TTC549 (cell line): ENCODE measurements at regions not wholly inside any gene's neighbourhood (a gene's known extent, or its start where the extent isn't known, plus 50 kb on each side); places are given as distances from the start of the nearest gene placed in this dataset.
"Not testable (repeated sequence)": the region's sequence is repeated elsewhere in the genome, so short reads cannot be mapped to it uniquely, and the experiment has no call there.

Experiments
- FAIRE-seq: peaks from 2 replicates; lab custom pipeline; 2012; peaks lifted over from hg19 to GRCh38; lab: Jason Lieb, UNC

GRCh38 chr18:5830902-5831301 is 64.4 kb downstream of the TMEM200C start:
- not testable (repeated sequence) for FAIRE-seq

- FAIRE-seq: no peak
These were observed 66.4 kb downstream of the TMEM200C start for GRCh38 chr18:5828913-5829312.

DNA sequence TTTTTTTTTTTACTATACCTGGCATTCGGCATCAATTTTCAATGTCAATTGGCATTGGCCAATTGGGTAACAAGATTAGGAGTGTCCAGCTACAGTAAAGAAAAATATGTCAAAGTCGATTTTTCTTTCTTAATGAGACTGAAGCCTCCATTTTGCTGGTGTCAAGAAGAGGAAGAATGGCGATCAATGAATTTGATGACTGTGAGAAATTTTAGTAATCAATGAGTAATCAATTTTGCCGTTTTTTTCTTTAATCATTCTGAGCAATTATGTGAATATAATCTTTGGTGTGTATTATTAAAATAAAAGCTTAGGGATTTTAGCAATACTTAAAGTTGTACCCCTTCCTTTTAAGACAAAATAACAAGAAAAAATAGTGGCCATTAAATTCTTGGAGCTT is 69.7 kb downstream of the TMEM200C start:
- FAIRE-seq: no peak

GRCh38 chr18:5824370-5824984 is 70.8 kb downstream of the TMEM200C start:
- FAIRE-seq: no peak

GRCh38 chr18:5817816-5818215 is 77.5 kb downstream of the TMEM200C start:
- no peak for FAIRE-seq

DNA sequence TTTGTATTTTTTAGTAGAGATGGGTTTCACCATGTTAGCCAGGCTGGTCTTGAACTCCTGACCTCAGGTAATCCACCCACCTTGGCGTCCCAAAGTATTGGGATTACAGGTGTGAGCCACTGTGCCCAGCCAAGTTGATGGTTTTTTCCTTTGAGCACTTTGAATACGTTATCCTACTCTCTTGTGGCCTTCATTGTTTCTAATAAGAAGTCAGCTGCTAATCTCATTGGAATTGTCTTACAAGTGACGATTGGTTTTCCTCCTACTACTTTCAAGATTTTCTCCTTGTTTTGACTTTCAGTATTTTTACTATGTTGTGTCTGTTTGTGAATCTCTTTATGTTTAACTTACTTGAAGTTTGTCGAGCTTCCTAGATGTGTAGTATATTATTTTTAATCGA is 88.5 kb downstream of the TMEM200C start:
- FAIRE-seq: no peak

- no peak for FAIRE-seq
These were observed 107.4 kb downstream of the TMEM200C start for GRCh38 chr18:5787936-5788335.

GRCh38 chr18:5779922-5780321 is 115.4 kb downstream of the TMEM200C start:
- FAIRE-seq: no peak

DNA sequence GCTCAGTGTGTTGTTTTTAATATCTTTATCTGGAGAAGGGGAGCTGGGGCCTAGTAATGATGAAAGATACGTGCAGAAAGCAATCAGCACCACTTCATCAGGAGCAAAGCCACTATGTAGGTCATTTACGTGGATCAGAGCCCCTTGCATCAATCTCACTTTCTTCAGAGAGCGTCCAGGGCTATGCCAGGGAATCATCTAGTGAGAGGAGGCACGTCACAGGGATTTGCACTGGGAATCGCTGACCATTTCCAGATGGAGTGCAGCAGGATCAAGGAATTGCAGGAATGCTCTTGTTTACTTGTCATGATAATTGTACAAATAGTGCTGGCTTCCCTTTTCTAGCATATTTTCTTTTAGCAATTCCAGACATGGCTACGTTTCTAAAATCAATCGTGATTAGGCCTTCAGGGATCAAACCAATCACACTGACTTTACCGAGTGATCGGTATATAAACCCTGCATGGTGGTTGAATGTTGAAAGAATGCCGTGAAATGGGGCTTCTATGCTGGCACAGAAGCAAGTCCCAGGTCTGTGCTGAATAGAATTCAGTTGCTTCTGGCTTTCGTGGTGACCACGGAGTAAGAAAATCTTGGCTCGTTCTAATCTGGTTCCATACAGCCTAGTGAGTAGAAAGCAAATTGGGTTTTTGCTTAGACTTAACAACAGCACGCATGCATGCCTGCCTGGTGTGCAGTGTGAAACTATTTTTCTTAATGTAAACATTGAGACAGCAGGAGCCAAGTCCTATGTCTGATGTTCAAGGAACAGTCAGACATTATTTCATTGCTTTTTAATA is 122.8 kb downstream of the TMEM200C start:
- no peak for FAIRE-seq

DNA sequence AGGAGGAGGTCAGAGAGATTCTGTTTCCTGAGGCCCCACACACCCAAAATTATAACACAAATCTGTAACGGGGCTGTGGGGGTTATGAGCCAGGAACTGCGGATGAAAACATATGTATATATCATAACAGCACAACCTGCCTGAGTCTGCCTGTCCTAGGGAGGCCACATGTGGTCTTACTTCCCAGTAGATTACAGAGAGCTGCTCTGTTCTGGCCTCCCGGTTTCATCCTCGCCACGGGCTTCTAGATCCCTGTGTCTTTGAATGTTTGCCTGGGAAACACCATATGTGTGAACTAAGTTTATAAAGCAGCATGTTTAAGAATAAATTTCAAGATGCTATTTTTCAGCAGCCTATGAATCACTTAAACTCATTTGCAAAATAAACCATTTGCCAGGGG is 124.0 kb downstream of the TMEM200C start:
- FAIRE-seq: no peak

DNA sequence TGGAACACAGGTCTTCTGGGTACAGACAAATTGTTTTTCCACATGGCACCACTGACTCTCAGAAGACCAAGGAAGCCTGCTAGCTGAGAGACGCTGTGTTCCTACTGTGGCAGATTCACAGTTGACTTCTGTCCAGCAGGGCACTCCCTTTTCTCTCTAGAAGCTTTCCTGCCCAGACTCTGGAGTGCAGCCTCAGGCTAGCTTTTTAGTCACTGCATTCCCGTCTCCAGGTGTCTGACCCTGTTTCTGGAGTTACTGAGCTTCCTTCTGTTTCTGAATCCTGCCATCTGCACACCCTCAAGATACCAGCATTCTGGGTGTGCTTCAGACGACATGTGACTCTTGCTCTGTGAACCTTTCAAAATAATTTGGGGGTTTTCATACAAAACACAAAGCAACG is 125.1 kb downstream of the TMEM200C start:
- no peak for FAIRE-seq

DNA sequence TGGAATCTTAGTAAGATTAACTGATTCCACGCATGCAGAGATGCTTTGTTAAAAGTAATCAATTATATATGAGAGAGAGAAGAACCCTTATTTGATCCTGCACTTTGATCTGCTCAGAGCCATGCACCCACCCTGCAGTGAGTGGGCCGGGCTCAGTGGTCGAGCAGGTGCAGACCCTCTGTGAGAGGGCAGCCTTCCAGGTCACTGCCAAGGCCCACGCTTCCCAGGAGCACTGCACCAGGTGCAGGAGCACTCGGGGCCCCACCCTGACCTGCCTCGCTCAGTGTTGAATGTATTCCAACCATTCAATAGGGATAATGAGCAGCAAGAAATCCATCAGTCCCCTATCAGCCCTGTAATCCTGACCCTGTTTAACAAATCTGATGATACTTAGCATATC is 126.9 kb downstream of the TMEM200C start:
- no peak for FAIRE-seq

DNA sequence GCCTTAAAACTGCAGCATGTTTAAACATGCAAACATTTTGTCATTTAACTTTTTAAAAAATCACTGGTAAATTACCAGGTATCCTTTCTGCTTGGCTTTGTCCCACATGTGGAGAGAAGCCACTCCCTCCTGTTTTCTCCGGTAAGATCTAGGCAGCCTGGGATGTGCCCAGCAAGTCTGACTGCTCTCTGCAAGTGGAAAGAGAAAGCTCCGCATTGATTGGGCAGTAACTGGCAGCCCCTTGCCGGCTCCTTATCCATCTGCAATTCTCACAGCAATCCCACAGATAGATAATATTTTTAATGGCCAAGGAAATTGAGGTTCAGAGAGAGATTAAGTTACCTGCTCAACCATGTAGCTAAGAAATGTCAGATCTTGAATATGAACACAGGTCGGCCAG is 136.1 kb downstream of the TMEM200C start:
- no peak for FAIRE-seq

DNA sequence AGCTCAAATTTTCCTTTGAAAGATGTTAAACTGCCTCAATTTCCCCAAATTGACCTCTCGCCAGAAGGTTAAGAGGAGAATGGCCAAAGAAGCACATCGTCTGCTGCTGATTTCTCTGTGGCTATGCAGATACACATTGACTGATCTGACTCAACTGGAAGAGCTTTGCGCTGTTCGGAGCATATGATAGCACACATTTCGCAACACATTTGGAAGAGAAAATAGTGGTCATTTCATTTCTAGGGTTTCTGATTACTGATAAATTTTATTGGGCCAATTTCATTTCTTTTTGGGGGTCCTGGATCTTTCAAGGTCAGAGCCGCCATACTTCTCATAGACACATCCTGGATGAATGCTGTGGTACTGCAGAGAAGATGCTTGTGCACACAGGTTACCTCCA is 138.5 kb downstream of the TMEM200C start:
- no peak for FAIRE-seq

DNA sequence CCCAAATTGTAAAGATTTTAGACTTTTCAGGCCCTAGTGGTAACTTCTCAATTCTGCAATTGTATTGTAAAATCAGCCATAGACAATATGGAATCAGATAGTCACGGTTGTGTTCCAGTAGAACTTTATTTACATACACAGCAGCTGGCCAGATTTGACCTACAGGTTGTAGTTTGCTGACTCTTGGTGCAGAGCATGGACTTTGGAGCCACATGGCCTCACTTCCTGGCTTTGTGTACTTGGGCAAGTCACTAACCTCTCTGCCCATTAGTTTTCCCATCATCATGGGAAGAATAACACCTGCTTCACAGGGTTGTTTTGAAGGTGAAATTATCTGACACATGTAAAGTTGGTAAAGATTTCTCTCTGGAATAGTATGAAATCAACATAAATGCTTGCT is 147.6 kb downstream of the TMEM200C start:
- no peak for FAIRE-seq

DNA sequence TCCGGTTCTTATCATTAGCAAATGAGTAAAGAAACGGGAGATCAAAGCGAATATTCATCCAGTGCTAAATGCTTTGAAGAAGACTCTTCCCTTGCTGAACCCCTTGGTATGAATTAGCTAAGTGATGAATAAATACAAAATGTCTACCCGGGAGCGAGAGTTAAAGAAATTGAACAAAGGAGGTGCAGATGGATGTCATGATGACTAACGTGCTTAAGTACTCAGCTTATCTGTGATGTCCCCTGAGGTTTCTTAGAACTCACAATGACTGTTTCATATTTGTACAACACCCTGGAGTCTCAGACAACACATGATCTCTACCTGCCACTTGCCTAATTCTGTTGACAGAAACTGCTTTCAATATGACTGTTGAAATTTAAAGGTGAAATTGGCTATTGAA is 148.5 kb downstream of the TMEM200C start:
- no peak for FAIRE-seq

DNA sequence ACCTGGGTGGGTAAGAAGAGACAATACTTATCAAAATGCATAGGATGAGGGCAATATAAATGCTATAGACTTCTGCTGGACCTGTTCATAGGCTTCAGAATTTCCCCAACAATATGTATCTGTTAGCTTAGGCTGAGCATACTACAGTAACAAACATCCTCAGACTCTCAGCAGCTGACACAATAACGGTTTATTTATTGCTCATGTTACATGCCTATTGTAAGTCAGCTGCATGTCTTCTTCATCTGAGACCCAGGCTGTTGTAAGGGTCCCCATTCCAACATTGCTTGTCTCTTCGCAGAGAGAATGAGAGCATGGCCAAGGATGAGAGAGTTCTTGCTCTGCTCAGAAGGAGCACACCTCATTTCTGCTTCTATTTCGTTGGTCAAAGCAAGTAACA is 150.7 kb downstream of the TMEM200C start:
- FAIRE-seq: no peak

DNA sequence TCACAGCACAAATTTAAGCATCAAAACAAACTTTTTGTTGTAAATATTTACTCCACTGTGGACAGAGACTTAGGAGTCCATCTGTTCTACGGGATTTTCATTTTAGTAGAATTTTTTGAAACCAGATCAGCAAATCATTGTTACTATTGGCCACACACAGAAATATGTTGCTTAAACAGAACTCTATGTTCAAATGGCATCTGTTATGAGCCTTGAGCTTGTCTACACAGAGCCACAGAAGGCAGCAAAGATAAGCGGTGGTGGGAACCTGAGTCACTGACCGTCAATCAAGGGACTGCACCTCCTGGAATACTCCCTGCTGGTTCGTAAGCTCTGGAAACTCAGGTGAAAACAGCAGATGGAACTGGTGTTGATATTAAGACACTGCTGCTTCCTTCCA is 156.8 kb downstream of the TMEM200C start:
- FAIRE-seq: no peak

DNA sequence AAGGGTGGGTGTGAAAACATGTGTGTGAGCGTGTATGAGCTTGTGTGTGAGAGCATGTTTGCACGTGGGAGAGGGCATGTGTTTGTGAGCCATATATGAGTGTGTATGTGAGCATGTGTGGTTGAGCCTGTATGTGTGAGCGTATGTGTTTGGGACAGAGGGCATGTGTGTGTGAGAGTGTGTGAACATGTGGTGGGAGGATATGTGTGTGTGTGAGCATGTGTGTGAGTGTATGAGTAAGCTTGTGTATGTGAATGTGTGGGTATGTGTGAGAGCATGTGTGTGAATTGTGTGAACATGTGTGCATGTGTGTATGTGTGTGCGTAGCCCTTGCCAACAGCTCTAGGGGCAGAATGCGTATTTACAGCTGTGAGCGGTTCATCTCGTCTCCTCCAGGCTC is 163.0 kb downstream of the TMEM200C start:
- no peak for FAIRE-seq

GRCh38 chr18:5729983-5730699 is 165.2 kb downstream of the TMEM200C start:
- no peak for FAIRE-seq

- FAIRE-seq: no peak
These were observed 166.8 kb downstream of the TMEM200C start for GRCh38 chr18:5728531-5728930.

DNA sequence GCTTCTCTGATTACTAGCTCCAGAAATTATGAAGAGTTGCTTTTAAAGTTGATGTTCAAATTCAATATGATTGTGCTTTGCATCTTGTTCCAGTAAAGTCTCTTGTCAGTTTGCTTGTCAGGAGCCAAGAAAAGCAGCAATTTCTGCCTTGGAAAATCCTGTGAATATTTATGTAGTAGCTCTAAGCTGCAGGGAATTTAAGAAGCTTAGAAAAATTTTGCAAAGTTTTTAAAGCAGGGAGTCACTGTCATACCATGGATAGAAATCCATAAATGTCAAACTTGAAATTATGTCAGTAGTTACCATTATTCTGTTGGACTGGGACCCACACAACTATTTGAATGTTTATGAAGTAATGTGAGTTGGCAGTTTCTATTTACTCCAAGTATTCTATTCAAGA is 169.3 kb downstream of the TMEM200C start:
- FAIRE-seq: no peak

DNA sequence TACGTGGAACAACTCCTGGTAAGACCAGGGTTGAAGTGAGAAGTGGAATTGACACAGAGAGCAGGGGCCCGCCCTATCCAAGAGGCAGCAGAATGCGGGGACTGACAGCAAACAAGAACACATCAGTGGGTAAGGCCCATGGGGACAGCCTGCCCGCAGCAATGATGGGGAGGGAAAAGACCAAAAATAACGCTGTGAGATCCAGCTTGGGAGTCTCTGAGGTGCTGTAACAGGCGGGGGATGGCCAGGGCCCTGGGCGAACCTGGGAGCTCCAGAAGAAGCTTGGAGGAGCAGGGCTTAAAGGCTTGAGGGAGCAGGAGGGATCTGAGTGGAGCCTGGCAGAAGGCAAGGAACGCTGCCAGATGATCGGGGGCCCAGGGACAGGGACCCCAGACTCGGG is 173.4 kb downstream of the TMEM200C start:
- no peak for FAIRE-seq

- FAIRE-seq: no peak
These were observed 175.2 kb downstream of the TMEM200C start for GRCh38 chr18:5720132-5720531.
